A549 (cell line): ENCODE measurements at regions not wholly inside any gene's neighbourhood (a gene's known extent, or its start where the extent isn't known, plus 50 kb on each side); places are given as distances from the start of the nearest gene placed in this dataset.

Experiments used
- POLR2A ChIP-seq: IDR thresholded peaks from 2 replicates; pipeline ENCODE4 v1.6.1; 2012; ENCODE audit warnings: mild to moderate bottlenecking, low read length
- TF ChIP-seq, protein P1 (sequence below): IDR thresholded peaks from 2 replicates; pipeline ENCODE4 v1.6.1; 2012

DNA sequence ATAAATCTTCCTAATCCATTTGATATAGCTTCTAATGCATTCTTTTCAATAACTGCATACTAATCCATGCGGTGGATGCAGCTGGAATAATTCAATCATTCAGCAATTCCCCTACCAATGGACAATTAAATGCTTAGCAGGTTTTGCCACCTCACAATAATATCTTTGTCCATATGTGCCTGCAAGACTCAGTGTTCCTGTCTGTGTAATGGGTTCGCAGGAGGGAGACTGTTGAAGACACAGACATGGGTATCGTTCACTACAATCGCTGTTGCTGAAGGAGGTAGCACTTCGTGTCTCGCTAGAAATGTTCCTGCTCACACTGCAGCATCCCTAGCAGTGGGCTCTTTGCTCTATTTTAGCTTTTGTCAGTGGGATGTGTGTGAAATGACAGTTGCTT is 214.4 kb downstream of the MED10 start:
- TF ChIP-seq, protein P1, sequence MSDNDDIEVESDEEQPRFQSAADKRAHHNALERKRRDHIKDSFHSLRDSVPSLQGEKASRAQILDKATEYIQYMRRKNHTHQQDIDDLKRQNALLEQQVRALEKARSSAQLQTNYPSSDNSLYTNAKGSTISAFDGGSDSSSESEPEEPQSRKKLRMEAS = no peak
- TF ChIP-seq POLR2A = no peak
